Ovary (tissue), 3 donors: ENCODE measurements at regions not wholly inside any gene's neighbourhood (a gene's known extent, or its start where the extent isn't known, plus 50 kb on each side); places are given as distances from the start of the nearest gene placed in this dataset.

Source experiments
- EP300 ChIP-seq: sonication (generic); formaldehyde crosslinking; IDR thresholded peaks from one replicate; pipeline ENCODE4 v1.6.1; 2017; ENCODE audit warnings: antibody characterized with exemption
- POLR2A ChIP-seq: fragments of 450-650 bp; IDR thresholded peaks from one replicate; pipeline ENCODE4 v1.6.1; 2017; ENCODE audit warnings: antibody characterized with exemption, mild to moderate bottlenecking, moderate library complexity
- TF ChIP-seq, protein P1 (sequence below), 3 donors: fragments of 450-650 bp in 2 of 3; fragments of 200-600 bp in 1 of 3; IDR thresholded peaks; one replicate each; pipeline versions ENCODE4 v1.5.1 to v1.8.0; 2016 to 2022; ENCODE audit warnings: antibody characterized with exemption in 3 of 3, mild to moderate bottlenecking in 1 of 3
- donor health status: DM: no; HTN: no; CAD: no.

DNA sequence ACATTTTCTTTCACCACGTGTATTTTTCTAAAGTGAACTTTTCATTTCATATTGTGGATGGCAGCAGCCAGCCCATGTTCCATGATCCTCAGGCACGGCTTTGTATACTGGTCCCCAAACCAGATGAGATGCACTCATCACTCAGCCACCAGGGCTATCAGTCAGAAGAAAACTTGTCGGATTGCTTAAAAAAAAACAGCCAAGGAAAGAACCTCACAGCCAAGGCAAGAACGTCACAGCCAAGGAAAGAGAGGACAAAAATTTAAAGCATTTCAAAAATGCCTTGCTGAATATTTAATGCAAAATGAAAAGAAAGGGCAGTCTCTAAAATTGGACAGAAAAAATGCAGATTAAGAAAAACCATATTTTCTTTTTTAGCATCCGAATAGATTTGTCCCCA is 333.3 kb downstream of the PDGFC start:
- TF ChIP-seq POLR2A (no peak), EP300 (no peak)
- TF ChIP-seq, protein P1, sequence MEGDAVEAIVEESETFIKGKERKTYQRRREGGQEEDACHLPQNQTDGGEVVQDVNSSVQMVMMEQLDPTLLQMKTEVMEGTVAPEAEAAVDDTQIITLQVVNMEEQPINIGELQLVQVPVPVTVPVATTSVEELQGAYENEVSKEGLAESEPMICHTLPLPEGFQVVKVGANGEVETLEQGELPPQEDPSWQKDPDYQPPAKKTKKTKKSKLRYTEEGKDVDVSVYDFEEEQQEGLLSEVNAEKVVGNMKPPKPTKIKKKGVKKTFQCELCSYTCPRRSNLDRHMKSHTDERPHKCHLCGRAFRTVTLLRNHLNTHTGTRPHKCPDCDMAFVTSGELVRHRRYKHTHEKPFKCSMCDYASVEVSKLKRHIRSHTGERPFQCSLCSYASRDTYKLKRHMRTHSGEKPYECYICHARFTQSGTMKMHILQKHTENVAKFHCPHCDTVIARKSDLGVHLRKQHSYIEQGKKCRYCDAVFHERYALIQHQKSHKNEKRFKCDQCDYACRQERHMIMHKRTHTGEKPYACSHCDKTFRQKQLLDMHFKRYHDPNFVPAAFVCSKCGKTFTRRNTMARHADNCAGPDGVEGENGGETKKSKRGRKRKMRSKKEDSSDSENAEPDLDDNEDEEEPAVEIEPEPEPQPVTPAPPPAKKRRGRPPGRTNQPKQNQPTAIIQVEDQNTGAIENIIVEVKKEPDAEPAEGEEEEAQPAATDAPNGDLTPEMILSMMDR (IDR thresholded peaks at IDR 0.05) = no peak
